Fibroblast of mammary gland (primary cell): ENCODE measurements at regions not wholly inside any gene's neighbourhood (a gene's known extent, or its start where the extent isn't known, plus 50 kb on each side); places are given as distances from the start of the nearest gene placed in this dataset.
A peak's percentile ranks its signal among the peaks of the same experiment; 100 is the strongest.

Source experiments
- DNase-seq: peaks from one replicate; pipeline ENCODE4 v3.0.0-alpha.2; 2010; ENCODE audit warnings: low read depth
- H3K4me3 ChIP-seq: 2 replicates; pipeline ENCODE4 v1.5.1; 2011; ENCODE audit warnings: low read depth, mild to moderate bottlenecking, low read length, moderate library complexity; ENCODE audit not compliant: control insufficient read depth
- TF ChIP-seq, protein P1 (sequence below): conservative IDR thresholded peaks from 2 replicates; pipeline ENCODE4 v1.5.1; 2011; ENCODE audit warnings: low read depth, low read length, inconsistent platforms; ENCODE audit not compliant: control insufficient read depth, insufficient read depth

DNA sequence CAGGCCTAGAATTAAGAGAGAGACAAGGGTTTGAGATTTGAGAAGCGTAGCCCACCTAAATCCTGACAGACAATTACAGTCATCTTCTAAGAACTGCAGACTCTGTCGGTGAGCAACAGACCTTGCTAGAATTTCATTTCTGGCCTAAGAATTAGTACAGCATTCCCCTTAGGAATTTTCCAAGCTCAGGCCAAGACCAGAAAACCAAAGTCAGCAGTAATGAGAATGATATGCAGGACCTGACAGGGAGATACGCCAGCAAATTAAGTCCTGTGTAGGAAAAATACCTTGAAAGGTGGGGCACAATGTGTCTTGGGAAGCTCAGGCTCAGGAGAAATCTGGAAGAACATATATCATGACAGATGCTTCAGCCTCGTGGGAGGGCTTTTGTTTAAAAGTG is 52.7 kb upstream of the HERPUD2 start:
- DNase-seq = no peak
- TF ChIP-seq, protein P1, sequence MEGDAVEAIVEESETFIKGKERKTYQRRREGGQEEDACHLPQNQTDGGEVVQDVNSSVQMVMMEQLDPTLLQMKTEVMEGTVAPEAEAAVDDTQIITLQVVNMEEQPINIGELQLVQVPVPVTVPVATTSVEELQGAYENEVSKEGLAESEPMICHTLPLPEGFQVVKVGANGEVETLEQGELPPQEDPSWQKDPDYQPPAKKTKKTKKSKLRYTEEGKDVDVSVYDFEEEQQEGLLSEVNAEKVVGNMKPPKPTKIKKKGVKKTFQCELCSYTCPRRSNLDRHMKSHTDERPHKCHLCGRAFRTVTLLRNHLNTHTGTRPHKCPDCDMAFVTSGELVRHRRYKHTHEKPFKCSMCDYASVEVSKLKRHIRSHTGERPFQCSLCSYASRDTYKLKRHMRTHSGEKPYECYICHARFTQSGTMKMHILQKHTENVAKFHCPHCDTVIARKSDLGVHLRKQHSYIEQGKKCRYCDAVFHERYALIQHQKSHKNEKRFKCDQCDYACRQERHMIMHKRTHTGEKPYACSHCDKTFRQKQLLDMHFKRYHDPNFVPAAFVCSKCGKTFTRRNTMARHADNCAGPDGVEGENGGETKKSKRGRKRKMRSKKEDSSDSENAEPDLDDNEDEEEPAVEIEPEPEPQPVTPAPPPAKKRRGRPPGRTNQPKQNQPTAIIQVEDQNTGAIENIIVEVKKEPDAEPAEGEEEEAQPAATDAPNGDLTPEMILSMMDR = no peak
- no peak overlapping the region for H3K4me3 ChIP-seq

DNA sequence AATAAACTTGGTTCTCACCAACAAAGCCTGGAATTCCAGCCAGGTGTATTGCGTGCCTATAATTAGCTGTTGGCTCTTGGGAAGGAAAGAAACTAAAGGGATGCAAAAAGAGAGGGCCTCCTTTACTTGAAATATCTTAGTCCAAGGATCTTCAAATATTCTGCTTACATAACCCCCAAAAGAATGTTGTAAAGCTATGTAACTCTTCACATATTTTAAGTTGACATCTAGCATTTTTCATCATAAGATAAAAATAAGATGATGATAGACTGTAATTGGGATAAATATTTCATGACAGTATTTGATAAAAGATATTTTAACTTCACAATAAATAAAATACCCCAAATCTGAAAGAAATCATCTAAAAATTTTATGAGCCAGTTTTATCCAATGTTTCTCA is 52.5 kb upstream of the SEPTIN7 start:
- no peak overlapping the region for H3K4me3 ChIP-seq
- TF ChIP-seq, protein P1 = no peak
- DNase-seq = no peak

DNA sequence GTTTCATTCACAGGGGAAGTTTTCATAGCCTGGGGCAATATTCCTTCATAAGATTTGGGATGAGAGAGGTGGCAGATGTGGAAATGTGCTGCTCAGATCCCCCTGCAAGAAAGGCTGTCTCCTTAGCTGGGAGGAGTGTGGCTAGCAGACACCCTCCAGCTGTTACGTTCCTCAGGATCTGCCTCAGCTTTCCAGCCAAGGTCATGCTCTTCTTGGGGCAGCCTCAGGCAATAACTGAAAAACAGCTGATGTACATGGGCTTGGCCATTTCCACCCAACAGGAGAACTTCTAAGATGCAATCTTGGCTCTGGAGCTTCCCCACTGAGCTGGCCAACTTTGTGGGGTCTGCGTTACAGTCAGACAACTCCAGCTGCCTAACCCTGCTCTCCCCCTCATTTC is 51.3 kb upstream of the SEPTIN7 start:
- TF ChIP-seq, protein P1 = no peak
- peak; percentile 3 for DNase-seq
- no peak overlapping the region for H3K4me3 ChIP-seq
